Astrocyte (in vitro differentiated cells and primary cell): ENCODE measurements at regions not wholly inside any gene's neighbourhood (a gene's known extent, or its start where the extent isn't known, plus 50 kb on each side); places are given as distances from the start of the nearest gene placed in this dataset.

Source experiments
- DNase-seq: peaks from one replicate; pipeline ENCODE4 v3.0.0-alpha.2; 2010; ENCODE audit warnings: low read depth
- FAIRE-seq: peaks from 2 replicates; lab custom pipeline; 2011; peaks lifted over from hg19 to GRCh38; lab: Jason Lieb, UNC
- H2AFZ ChIP-seq: 2 replicates; pipeline ENCODE4 v1.6.0; 2012; ENCODE audit warnings: low read depth, low read length, inconsistent platforms
- H3K27ac ChIP-seq: 2 replicates; pipeline ENCODE4 v1.5.1; 2011; ENCODE audit warnings: low read depth, low read length, inconsistent platforms
- H3K27me3 ChIP-seq: 2 replicates; pipeline ENCODE4 v1.6.0; 2011; ENCODE audit warnings: low read length, inconsistent platforms; ENCODE audit not compliant: insufficient read depth
- H3K36me3 ChIP-seq: 2 replicates; pipeline ENCODE4 v1.5.1; 2011; ENCODE audit warnings: low read length, inconsistent platforms; ENCODE audit not compliant: insufficient read depth
- H3K4me1 ChIP-seq: 2 replicates; pipeline ENCODE4 v1.5.1; 2011; ENCODE audit warnings: low read length, inconsistent platforms; ENCODE audit not compliant: insufficient read depth
- H3K4me2 ChIP-seq: 2 replicates; pipeline ENCODE4 v1.6.0; 2012; ENCODE audit warnings: low read length, inconsistent platforms
- H3K4me3 ChIP-seq: 2 replicates; pipeline ENCODE4 v1.5.1; 2011; ENCODE audit warnings: low read depth, mild to moderate bottlenecking, low read length, inconsistent platforms; ENCODE audit not compliant: insufficient read depth
- H3K79me2 ChIP-seq: 2 replicates; pipeline ENCODE4 v1.6.0; 2012; ENCODE audit warnings: mild to moderate bottlenecking, low read length, inconsistent platforms; ENCODE audit not compliant: insufficient read depth
- H3K9ac ChIP-seq: 2 replicates; pipeline ENCODE4 v1.6.0; 2012; ENCODE audit warnings: mild to moderate bottlenecking, low read length, inconsistent platforms
- H3K9me3 ChIP-seq: 2 replicates; pipeline ENCODE4 v1.5.1; 2012; ENCODE audit warnings: low read depth, mild to moderate bottlenecking, low read length, inconsistent platforms; ENCODE audit not compliant: insufficient read depth
- H4K20me1 ChIP-seq: 2 replicates; pipeline ENCODE4 v1.6.0; 2012; ENCODE audit warnings: low read length, inconsistent platforms; ENCODE audit not compliant: insufficient read depth
- H3K27ac Mint-ChIP-seq: one replicate; pipeline ENCODE4 v1.8.0; 2021; ENCODE audit warnings: mild to moderate bottlenecking, mixed read lengths; ENCODE audit not compliant: unreplicated experiment
- H3K27me3 Mint-ChIP-seq: one replicate; pipeline ENCODE4 v1.8.0; 2021; ENCODE audit warnings: low read depth, mixed read lengths; ENCODE audit not compliant: unreplicated experiment
- H3K36me3 Mint-ChIP-seq: one replicate; pipeline ENCODE4 v1.8.0; 2021; ENCODE audit warnings: low read depth, mixed read lengths; ENCODE audit not compliant: unreplicated experiment
- H3K4me1 Mint-ChIP-seq: one replicate; pipeline ENCODE4 v1.8.0; 2021; ENCODE audit warnings: low read depth, mixed read lengths; ENCODE audit not compliant: unreplicated experiment
- H3K4me3 Mint-ChIP-seq: one replicate; pipeline ENCODE4 v1.8.0; 2021; ENCODE audit warnings: mild to moderate bottlenecking, moderate library complexity, mixed read lengths; ENCODE audit not compliant: unreplicated experiment
- H3K9me3 Mint-ChIP-seq: one replicate; pipeline ENCODE4 v1.8.0; 2021; ENCODE audit warnings: mild to moderate bottlenecking, mixed read lengths; ENCODE audit not compliant: unreplicated experiment
- EZH2 ChIP-seq: IDR thresholded peaks from 2 replicates; pipeline ENCODE4 v1.6.1; 2012; ENCODE audit warnings: mild to moderate bottlenecking, low read length, inconsistent platforms; ENCODE audit not compliant: insufficient read depth
- TF ChIP-seq, protein P1 (sequence below): IDR thresholded peaks from 2 replicates; pipeline ENCODE4 v1.5.1; 2011; ENCODE audit warnings: low read depth, mild to moderate bottlenecking, inconsistent platforms, low read length, moderate library complexity; ENCODE audit not compliant: insufficient read depth

GRCh38 chr7:28297801-28298459 is 114.4 kb upstream of the CREB5 start:
- H2AFZ ChIP-seq: no peak overlapping the region
- no peak for FAIRE-seq
- H3K4me1 Mint-ChIP-seq: peaks cover 14% of the 10 kb centered on the region
- no peak overlapping the region for H3K4me3 ChIP-seq
- no peak for DNase-seq
- H4K20me1 ChIP-seq: no peaks in the 10 kb centered on the region
- H3K27ac Mint-ChIP-seq: no peak overlapping the region
- H3K79me2 ChIP-seq: no peaks in the 10 kb centered on the region
- H3K27me3 Mint-ChIP-seq: no peaks in the 10 kb centered on the region
- no peak overlapping the region for H3K4me3 Mint-ChIP-seq
- H3K36me3 ChIP-seq: no peaks in the 10 kb centered on the region
- H3K4me2 ChIP-seq: no peak overlapping the region
- no peak for TF ChIP-seq EZH2
- TF ChIP-seq, protein P1, sequence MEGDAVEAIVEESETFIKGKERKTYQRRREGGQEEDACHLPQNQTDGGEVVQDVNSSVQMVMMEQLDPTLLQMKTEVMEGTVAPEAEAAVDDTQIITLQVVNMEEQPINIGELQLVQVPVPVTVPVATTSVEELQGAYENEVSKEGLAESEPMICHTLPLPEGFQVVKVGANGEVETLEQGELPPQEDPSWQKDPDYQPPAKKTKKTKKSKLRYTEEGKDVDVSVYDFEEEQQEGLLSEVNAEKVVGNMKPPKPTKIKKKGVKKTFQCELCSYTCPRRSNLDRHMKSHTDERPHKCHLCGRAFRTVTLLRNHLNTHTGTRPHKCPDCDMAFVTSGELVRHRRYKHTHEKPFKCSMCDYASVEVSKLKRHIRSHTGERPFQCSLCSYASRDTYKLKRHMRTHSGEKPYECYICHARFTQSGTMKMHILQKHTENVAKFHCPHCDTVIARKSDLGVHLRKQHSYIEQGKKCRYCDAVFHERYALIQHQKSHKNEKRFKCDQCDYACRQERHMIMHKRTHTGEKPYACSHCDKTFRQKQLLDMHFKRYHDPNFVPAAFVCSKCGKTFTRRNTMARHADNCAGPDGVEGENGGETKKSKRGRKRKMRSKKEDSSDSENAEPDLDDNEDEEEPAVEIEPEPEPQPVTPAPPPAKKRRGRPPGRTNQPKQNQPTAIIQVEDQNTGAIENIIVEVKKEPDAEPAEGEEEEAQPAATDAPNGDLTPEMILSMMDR: no peak
- no peaks in the 10 kb centered on the region for H3K27me3 ChIP-seq
- peaks cover 7% of the 10 kb centered on the region for H3K4me1 ChIP-seq
- no peaks in the 10 kb centered on the region for H3K9me3 Mint-ChIP-seq
- no peak overlapping the region for H3K9ac ChIP-seq
- no peaks in the 10 kb centered on the region for H3K9me3 ChIP-seq
- H3K36me3 Mint-ChIP-seq: no peaks in the 10 kb centered on the region
- no peak overlapping the region for H3K27ac ChIP-seq

GRCh38 chr7:28298870-28299518 is 113.3 kb upstream of the CREB5 start:
- Histone ChIP-seq H3K4me3 (no peak overlapping the region), H2AFZ (no peak overlapping the region), H3K79me2 (no peaks in the 10 kb centered on the region), H3K27ac (no peak overlapping the region), H3K27me3 (no peaks in the 10 kb centered on the region), H3K36me3 (no peaks in the 10 kb centered on the region), H3K9me3 (no peaks in the 10 kb centered on the region), H3K4me2 (no peak overlapping the region), H3K4me1 (peaks cover 7% of the 10 kb centered on the region), H3K9ac (no peak overlapping the region), H4K20me1 (no peaks in the 10 kb centered on the region)
- Mint-ChIP-seq H3K4me3 (no peak overlapping the region), H3K27ac (peak overlapping the region; percentile 68), H3K27me3 (no peaks in the 10 kb centered on the region), H3K9me3 (no peaks in the 10 kb centered on the region), H3K36me3 (no peaks in the 10 kb centered on the region), H3K4me1 (peaks cover 9% of the 10 kb centered on the region)
- DNase-seq: no peak
- TF ChIP-seq EZH2: no peak
- TF ChIP-seq, protein P1: peak; percentile 54
- no peak for FAIRE-seq

DNA sequence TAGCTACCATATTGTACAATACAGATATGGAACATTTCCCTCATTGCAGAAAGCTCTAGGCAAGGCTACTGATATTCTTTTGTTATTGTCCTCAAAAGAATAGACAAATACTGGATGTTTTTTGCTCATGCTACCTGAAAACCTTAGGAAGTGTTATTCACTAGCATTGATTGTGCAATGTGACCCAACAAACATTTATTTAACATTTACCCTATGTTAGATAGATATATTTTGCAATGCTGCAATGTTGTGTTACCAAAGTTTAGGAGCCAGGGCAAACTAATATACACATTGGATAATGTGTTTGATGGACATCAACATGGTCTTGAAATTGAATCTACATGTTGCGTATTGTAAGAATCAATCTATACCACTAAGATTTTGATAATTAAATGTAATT is 112.8 kb upstream of the CREB5 start:
- H3K27me3 ChIP-seq: no peaks in the 10 kb centered on the region
- no peaks in the 10 kb centered on the region for H3K27me3 Mint-ChIP-seq
- peaks cover 7% of the 10 kb centered on the region for H3K4me1 ChIP-seq
- no peaks in the 10 kb centered on the region for H3K36me3 Mint-ChIP-seq
- no peak for DNase-seq
- no peak overlapping the region for H3K9ac ChIP-seq
- H3K27ac ChIP-seq: no peak overlapping the region
- no peak for FAIRE-seq
- H3K4me3 ChIP-seq: no peak overlapping the region
- H3K4me1 Mint-ChIP-seq: peaks cover 9% of the 10 kb centered on the region
- TF ChIP-seq EZH2: no peak
- TF ChIP-seq, protein P1: no peak
- H3K4me2 ChIP-seq: no peak overlapping the region
- H2AFZ ChIP-seq: no peak overlapping the region
- H3K79me2 ChIP-seq: no peaks in the 10 kb centered on the region
- no peaks in the 10 kb centered on the region for H3K9me3 ChIP-seq
- no peak overlapping the region for H3K27ac Mint-ChIP-seq
- no peak overlapping the region for H3K4me3 Mint-ChIP-seq
- no peaks in the 10 kb centered on the region for H4K20me1 ChIP-seq
- H3K36me3 ChIP-seq: no peaks in the 10 kb centered on the region
- no peaks in the 10 kb centered on the region for H3K9me3 Mint-ChIP-seq
